Brain microvascular endothelial cell (primary cell): ENCODE measurements at regions not wholly inside any gene's neighbourhood (a gene's known extent, or its start where the extent isn't known, plus 50 kb on each side); places are given as distances from the start of the nearest gene placed in this dataset.

ENCODE experiments used
- DNase-seq: peaks from one replicate; pipeline ENCODE4 v3.0.0-alpha.2; 2020
- H3K27ac ChIP-seq: fragments of 250-450 bp; sonication (Bioruptor Pico); 2 replicates; pipeline ENCODE4 v1.5.1; 2020; ENCODE audit warnings: mild to moderate bottlenecking, moderate library complexity
- H3K27me3 ChIP-seq: fragments of 250-450 bp; sonication (Bioruptor Pico); replicated peaks from 2 replicates; pipeline ENCODE4 v1.5.1; 2020; ENCODE audit warnings: mild to moderate bottlenecking
- H3K36me3 ChIP-seq: fragments of 250-450 bp; sonication (Bioruptor Pico); replicated peaks from 2 replicates; pipeline ENCODE4 v1.5.1; 2020; ENCODE audit warnings: mild to moderate bottlenecking
- H3K4me3 ChIP-seq: 2 replicates; pipeline ENCODE4 v1.5.1; 2011; ENCODE audit warnings: low read depth, mild to moderate bottlenecking, control low read depth, low read length, moderate library complexity
- CTCF ChIP-seq: IDR thresholded peaks from 2 replicates; pipeline ENCODE4 v1.5.1; 2011; ENCODE audit warnings: low read depth, mild to moderate bottlenecking, moderate library complexity, low read length, control low read depth, inconsistent platforms; ENCODE audit errors: missing control alignments
- in situ Hi-C: cut with HindIII; loops from 2 replicates; pipeline ENCODE4 v1.10.0; 2017; ENCODE audit warnings: low sequenced_read_pairs, low pct_ligation_motif_present

GRCh38 chr2:10241641-10242430 lies 60.9 kb upstream of the HPCAL1 start:
- H3K27ac ChIP-seq = no peak overlapping the region
- no peak for TF ChIP-seq CTCF
- no peak overlapping the region for H3K4me3 ChIP-seq
- DNase-seq = no peak
- H3K27me3 ChIP-seq = no peaks in the 10 kb centered on the region
- no peaks in the 10 kb centered on the region for H3K36me3 ChIP-seq
- in situ Hi-C loops = no loop called here

- H3K27ac ChIP-seq = no peak overlapping the region
- in situ Hi-C loops = no loop called here
- no peak for DNase-seq
- no peaks in the 10 kb centered on the region for H3K27me3 ChIP-seq
- no peak for TF ChIP-seq CTCF
- H3K36me3 ChIP-seq = no peaks in the 10 kb centered on the region
- no peak overlapping the region for H3K4me3 ChIP-seq
Observed at GRCh38 chr2:10242451-10242850, 60.3 kb upstream of the HPCAL1 start.

GRCh38 chr2:10242998-10243925 lies 59.4 kb upstream of the HPCAL1 start:
- Histone ChIP-seq H3K4me3 (no peak overlapping the region), H3K36me3 (no peaks in the 10 kb centered on the region), H3K27ac (no peak overlapping the region), H3K27me3 (no peaks in the 10 kb centered on the region)
- in situ Hi-C loops = no loop called here
- no peak for DNase-seq
- TF ChIP-seq CTCF = no peak

GRCh38 chr2:10243926-10244270 lies 58.8 kb upstream of the HPCAL1 start:
- Histone ChIP-seq H3K27me3 (no peaks in the 10 kb centered on the region), H3K4me3 (no peak overlapping the region), H3K27ac (no peak overlapping the region), H3K36me3 (no peaks in the 10 kb centered on the region)
- in situ Hi-C loops = no loop called here
- no peak for TF ChIP-seq CTCF
- DNase-seq = no peak

- Histone ChIP-seq H3K36me3 (no peaks in the 10 kb centered on the region), H3K27ac (no peak overlapping the region), H3K4me3 (no peak overlapping the region), H3K27me3 (no peaks in the 10 kb centered on the region)
- no peak for TF ChIP-seq CTCF
- DNase-seq = no peak
- in situ Hi-C loops = no loop called here
Observed at GRCh38 chr2:10245021-10245420, 57.7 kb upstream of the HPCAL1 start.
